NCI-H2029 treated with DMSO at 0.1 percent for 48 hours (cell line): ENCODE measurements at regions not wholly inside any gene's neighbourhood (a gene's known extent, or its start where the extent isn't known, plus 50 kb on each side); places are given as distances from the start of the nearest gene placed in this dataset.
"Not testable (repeated sequence)": the region's sequence is repeated elsewhere in the genome, so short reads cannot be mapped to it uniquely, and the experiment has no call there.

ENCODE experiments used
- DNase-seq: peaks from one replicate; lab custom pipeline; 2025; lab: John Stamatoyannopoulos, UW

- DNase-seq: no peak
These were observed 1107.2 kb upstream of the CELF2 start for GRCh38 chr10:9910446-9910845.

GRCh38 chr10:9911488-9911887 lies 1106.2 kb upstream of the CELF2 start:
- no peak for DNase-seq

- no peak for DNase-seq
These were observed 1103.7 kb upstream of the CELF2 start for GRCh38 chr10:9913876-9914514.

- DNase-seq: no peak
These were observed 1096.1 kb upstream of the CELF2 start for GRCh38 chr10:9921544-9921943.

GRCh38 chr10:9922126-9922870 lies 1095.4 kb upstream of the CELF2 start:
- DNase-seq: no peak

GRCh38 chr10:9926003-9926402 lies 1091.7 kb upstream of the CELF2 start:
- DNase-seq: no peak

- no peak for DNase-seq
These were observed 1090.8 kb upstream of the CELF2 start for GRCh38 chr10:9926881-9927280.

GRCh38 chr10:9939716-9940115 lies 1078.0 kb upstream of the CELF2 start:
- no peak for DNase-seq

- no peak for DNase-seq
These were observed 1073.0 kb upstream of the CELF2 start for GRCh38 chr10:9944690-9945089.

GRCh38 chr10:9950070-9950469 lies 1067.6 kb upstream of the CELF2 start:
- DNase-seq: no peak

- DNase-seq: no peak
These were observed 1066.0 kb upstream of the CELF2 start for GRCh38 chr10:9951481-9952257.

GRCh38 chr10:9957351-9957750 lies 1060.3 kb upstream of the CELF2 start:
- no peak for DNase-seq

- DNase-seq: not testable (repeated sequence)
These were observed 1059.8 kb upstream of the CELF2 start for GRCh38 chr10:9957876-9958275.

- DNase-seq: no peak
These were observed 1052.3 kb upstream of the CELF2 start for GRCh38 chr10:9965341-9965740.

GRCh38 chr10:9986786-9987185 lies 1030.9 kb upstream of the CELF2 start:
- DNase-seq: no peak

GRCh38 chr10:9987197-9987596 lies 1030.5 kb upstream of the CELF2 start:
- no peak for DNase-seq

GRCh38 chr10:9992661-9993060 lies 1025.0 kb upstream of the CELF2 start:
- DNase-seq: no peak

GRCh38 chr10:9994131-9994530 lies 1023.5 kb upstream of the CELF2 start:
- no peak for DNase-seq

GRCh38 chr10:9999627-10000026 lies 1018.0 kb upstream of the CELF2 start:
- no peak for DNase-seq

- no peak for DNase-seq
These were observed 1009.7 kb upstream of the CELF2 start for GRCh38 chr10:10007957-10008356.

GRCh38 chr10:10010397-10010796 lies 1007.3 kb upstream of the CELF2 start:
- DNase-seq: no peak

- DNase-seq: no peak
These were observed 1002.8 kb upstream of the CELF2 start for GRCh38 chr10:10014846-10015245.

GRCh38 chr10:10017716-10018115 lies 1000.0 kb upstream of the CELF2 start:
- no peak for DNase-seq
